Fibroblast of the aortic adventitia (primary cell): ENCODE measurements at regions not wholly inside any gene's neighbourhood (a gene's known extent, or its start where the extent isn't known, plus 50 kb on each side); places are given as distances from the start of the nearest gene placed in this dataset.

ENCODE experiments used
- DNase-seq: peaks from one replicate; pipeline ENCODE4 v3.0.0-alpha.2; 2010; ENCODE audit warnings: low read depth
- H3K4me3 ChIP-seq: 2 replicates; pipeline ENCODE4 v1.5.1; 2011; ENCODE audit warnings: low read depth, mild to moderate bottlenecking, control low read depth, low read length, moderate library complexity
- CTCF ChIP-seq: IDR thresholded peaks from 2 replicates; pipeline ENCODE4 v1.5.1; 2011; ENCODE audit warnings: mild to moderate bottlenecking, low read length, control low read depth, inconsistent platforms; ENCODE audit not compliant: insufficient read depth

- no peak for DNase-seq
- H3K4me3 ChIP-seq: no peak overlapping the region
- TF ChIP-seq CTCF: no peak
These were observed 70.4 kb upstream of the IRF2BP2 start for GRCh38 chr1:234680331-234680904.

GRCh38 chr1:234676103-234676594, 66.2 kb upstream of the IRF2BP2 start:
- peak; percentile 84 for DNase-seq
- peak overlapping the region; percentile 47 for H3K4me3 ChIP-seq
- no peak for TF ChIP-seq CTCF

GRCh38 chr1:234675572-234675971, 65.6 kb upstream of the IRF2BP2 start:
- TF ChIP-seq CTCF: no peak
- no peak overlapping the region for H3K4me3 ChIP-seq
- no peak for DNase-seq

- no peak for DNase-seq
- TF ChIP-seq CTCF: no peak
These were observed 65.0 kb upstream of the IRF2BP2 start for GRCh38 chr1:234675006-234675405.

GRCh38 chr1:234674218-234674815, 64.3 kb upstream of the IRF2BP2 start:
- TF ChIP-seq CTCF: no peak
- no peak for DNase-seq
- no peak overlapping the region for H3K4me3 ChIP-seq

More at GRCh38 chr1:234675006-234675405, 65.0 kb upstream of the IRF2BP2 start:
- H3K4me3 ChIP-seq: no peak overlapping the region

- no peak overlapping the region for H3K4me3 ChIP-seq
- no peak for TF ChIP-seq CTCF
- peak; percentile 42 for DNase-seq
These were observed 62.6 kb upstream of the IRF2BP2 start for GRCh38 chr1:234672349-234673135.
